GM23338 (cell line): ENCODE measurements at regions not wholly inside any gene's neighbourhood (a gene's known extent, or its start where the extent isn't known, plus 50 kb on each side); places are given as distances from the start of the nearest gene placed in this dataset.

ENCODE experiments used
- CREB1 ChIP-seq: fragments of 250-450 bp; sonication (Bioruptor Pico); IDR thresholded peaks from 2 replicates; pipeline ENCODE4 v1.5.0; 2020; ENCODE audit warnings: low read depth, mild to moderate bottlenecking, moderate library complexity
- CTCF ChIP-seq, 2 experiments: fragments of 200-600 bp in 1 of 2; sonication (generic) in 1 of 2; conservative IDR thresholded peaks; 2 replicates each; pipeline versions ENCODE4 v1.5.1 to v1.6.1; 2016 to 2017; ENCODE audit warnings: antibody characterized with exemption in 2 of 2, low read depth in 2 of 2, mild to moderate bottlenecking in 2 of 2, moderate library complexity in 1 of 2
- ETS1 ChIP-seq: IDR thresholded peaks from 2 replicates; pipeline ENCODE4 v1.6.1; 2016; ENCODE audit warnings: antibody characterized with exemption
- EZH2 ChIP-seq: fragments of 200-600 bp; sonication (generic); IDR thresholded peaks from one replicate; pipeline ENCODE4 v1.8.0; 2017; ENCODE audit warnings: antibody characterized with exemption, mild to moderate bottlenecking, low read depth; ENCODE audit not compliant: unreplicated experiment
- EZH2phosphoT487 ChIP-seq: fragments of 200-600 bp; sonication (generic); IDR thresholded peaks from one replicate; pipeline ENCODE4 v1.8.1; 2018; ENCODE audit warnings: antibody characterized with exemption; ENCODE audit not compliant: unreplicated experiment
- JUNB ChIP-seq: IDR thresholded peaks from one replicate; pipeline ENCODE4 v1.6.1; 2016; ENCODE audit warnings: antibody characterized with exemption; ENCODE audit not compliant: unreplicated experiment
- POLR2AphosphoS5 ChIP-seq: IDR thresholded peaks from 2 replicates; pipeline ENCODE4 v1.6.1; 2016; ENCODE audit warnings: antibody characterized with exemption, low read depth
- REST ChIP-seq: IDR thresholded peaks from one replicate; pipeline ENCODE4 v1.6.1; 2018; ENCODE audit warnings: antibody characterized with exemption; ENCODE audit not compliant: unreplicated experiment

GRCh38 chr7:91632234-91632940, 248.1 kb downstream of the MTERF1 start:
- TF ChIP-seq CTCF (conservative IDR thresholded peaks at IDR 0.05; ENCODE audit: low read depth in 2 of 2) (no peak), EZH2 (no peak), REST (no peak), POLR2AphosphoS5 (no peak), JUNB (no peak), EZH2phosphoT487 (no peak), CREB1 (CRISPR knock-in tag) (no peak), ETS1 (no peak)
